SHP77 (cell line): ENCODE measurements at regions not wholly inside any gene's neighbourhood (a gene's known extent, or its start where the extent isn't known, plus 50 kb on each side); places are given as distances from the start of the nearest gene placed in this dataset.

Source experiments
- DNase-seq, 2 experiments: peaks; one replicate each; lab custom pipeline; 2025; lab: John Stamatoyannopoulos, UW

DNA sequence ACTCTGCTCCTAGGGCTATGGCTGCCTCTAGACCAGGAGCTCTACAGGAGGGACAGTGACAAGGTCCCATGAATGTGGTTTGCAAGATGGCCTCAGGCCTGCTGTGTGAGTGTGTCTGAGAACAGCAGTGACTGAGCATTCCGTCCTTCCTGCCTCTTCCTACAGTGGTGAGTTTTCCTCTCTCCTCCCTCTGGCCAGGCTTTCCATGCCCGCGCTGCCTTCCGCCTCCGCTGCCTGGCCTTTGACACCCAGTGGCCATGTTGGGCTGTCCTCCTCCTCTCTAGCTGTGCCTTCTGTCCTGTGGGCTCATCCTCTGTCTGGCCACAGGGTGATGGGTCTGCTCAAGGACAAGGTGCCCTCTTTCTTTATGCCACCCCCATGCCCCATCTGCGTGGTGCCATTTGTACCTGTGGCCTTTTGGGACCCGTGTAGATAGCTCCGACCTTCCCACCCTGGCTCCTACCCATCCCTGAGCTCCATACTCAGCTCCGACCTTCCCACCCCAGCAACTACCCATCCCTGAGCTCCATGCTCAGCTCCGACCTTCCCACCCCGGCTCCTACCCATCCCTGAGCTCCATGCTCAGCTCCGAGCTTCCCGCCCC, 970.4 kb downstream of the BRD1 start:
- DNase-seq, result no peak

DNA sequence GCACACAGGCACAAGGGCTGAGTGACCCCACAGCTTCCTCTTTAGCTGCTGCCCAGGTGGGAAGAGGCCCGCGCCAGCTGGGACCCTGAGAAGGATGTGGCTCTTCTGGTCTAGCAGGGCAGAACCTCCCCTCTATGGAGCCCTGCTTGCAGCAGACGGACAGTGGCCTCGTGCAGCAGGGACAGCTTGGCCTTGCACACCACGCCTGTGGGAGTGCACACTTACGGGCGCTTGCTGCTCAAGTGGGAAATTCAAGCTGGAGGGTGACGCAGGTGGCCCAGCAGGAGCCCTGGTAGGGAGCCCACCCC, 971.4 kb downstream of the BRD1 start:
- no peak for DNase-seq

DNA sequence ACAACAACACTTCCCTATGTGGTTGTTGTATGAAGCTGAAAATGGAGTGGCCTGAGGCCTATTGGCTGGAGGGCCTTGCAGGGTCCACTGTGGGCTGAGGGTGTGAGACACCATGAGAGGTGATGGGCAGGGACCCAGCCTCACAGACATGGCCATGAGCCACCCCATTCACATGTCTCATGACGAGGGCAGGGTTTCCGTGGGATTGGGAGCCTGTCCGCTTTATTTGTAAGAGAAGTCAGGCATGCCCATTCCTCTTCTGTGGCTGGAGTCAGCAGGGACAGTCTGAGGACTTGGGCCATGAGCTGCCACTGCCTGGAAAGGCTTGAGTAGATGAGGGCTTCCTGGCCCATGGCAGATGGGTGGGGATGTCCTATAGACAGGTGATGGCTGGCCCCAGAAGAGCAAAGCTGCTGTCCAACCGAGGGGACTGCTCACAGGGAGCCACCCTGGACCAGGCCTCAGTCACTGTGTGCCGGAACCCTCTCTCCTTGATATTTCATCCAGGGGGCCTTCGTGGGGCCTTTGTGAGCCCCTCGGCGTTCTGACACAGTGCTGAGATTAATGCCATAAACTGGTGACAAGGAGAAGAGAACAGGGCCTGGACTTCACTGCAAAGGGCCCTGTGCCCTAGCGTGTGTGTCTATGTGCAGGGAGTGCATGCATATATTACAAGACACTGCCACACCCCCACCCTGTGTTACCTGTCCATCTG, 971.9 kb downstream of the BRD1 start:
- DNase-seq, result no peak

DNA sequence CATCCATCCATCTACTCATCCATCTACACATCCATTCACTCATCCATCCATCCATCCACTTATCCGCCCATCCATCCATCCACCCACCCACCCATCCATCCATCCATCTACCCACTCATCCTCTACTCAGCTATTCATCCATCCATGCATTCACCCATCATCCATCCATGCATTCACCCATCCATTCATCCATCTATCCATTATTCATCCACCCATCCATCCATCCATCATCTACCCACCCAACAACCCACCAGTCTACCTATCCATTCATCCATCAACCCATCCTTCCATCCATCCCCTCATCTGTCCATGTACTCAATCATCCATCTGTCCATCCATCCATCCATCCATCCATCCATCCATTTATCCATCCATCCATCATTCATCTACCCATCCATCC, 972.7 kb downstream of the BRD1 start:
- DNase-seq, result no peak

DNA sequence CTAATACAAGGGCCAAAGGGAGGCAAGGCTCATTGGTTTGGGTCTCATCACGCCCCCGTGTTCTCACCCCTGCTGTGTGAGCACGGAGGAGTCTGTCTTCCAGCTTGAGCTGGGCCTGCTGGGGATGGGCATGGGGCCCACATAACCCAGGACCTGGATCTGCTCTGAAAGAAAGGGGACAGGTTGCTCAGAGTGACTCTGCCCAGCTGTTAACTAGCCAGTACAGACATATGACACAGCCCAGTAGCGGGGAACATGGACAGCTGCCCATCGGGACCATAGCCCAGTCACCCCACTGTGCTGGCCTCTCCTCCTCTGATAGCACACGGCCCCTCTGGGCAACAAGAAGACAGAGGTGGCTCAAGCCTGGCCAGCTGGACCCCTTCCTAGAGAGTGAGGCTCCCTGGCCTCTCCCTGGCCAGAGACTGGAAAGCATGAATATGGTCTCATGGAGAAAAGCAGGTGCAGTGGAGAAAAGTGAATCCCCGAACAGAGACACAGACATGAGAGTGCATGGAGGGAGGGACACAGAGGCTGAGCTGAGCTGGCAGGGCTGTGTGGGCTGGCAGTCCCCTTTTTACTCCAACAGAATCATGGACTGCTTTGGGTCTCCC, 973.9 kb downstream of the BRD1 start:
- DNase-seq, result no peak

DNA sequence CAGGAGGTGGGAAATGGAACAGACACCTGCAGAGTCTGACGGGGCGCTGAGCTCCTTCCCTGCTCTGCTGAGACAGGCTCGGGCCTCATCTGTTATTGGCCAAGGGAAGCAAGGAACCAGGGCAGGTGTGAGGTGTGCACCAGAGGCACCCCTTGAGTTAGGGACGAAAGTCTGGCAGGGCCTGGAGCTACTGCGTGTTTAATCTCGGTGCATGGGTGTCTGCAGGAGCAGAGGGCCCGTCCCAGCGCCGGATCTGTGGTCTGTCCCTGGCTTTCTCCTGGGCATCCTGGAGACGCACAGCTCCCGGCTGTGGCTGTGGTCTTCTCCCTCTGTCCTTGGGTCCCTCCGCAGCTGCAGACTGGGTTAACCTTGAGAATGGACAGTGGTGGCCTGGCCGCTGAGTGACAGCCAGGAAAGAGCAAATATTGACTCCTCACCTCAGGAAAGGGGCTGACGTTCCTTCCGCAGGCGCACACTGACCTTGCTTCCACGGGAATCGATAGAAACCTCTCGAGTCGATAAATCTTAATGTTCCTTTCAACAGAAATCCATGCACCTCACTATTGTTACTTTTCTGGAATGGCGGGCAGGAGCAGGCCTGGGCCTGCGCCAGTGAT, 975.6 kb downstream of the BRD1 start:
- DNase-seq, result no peak

DNA sequence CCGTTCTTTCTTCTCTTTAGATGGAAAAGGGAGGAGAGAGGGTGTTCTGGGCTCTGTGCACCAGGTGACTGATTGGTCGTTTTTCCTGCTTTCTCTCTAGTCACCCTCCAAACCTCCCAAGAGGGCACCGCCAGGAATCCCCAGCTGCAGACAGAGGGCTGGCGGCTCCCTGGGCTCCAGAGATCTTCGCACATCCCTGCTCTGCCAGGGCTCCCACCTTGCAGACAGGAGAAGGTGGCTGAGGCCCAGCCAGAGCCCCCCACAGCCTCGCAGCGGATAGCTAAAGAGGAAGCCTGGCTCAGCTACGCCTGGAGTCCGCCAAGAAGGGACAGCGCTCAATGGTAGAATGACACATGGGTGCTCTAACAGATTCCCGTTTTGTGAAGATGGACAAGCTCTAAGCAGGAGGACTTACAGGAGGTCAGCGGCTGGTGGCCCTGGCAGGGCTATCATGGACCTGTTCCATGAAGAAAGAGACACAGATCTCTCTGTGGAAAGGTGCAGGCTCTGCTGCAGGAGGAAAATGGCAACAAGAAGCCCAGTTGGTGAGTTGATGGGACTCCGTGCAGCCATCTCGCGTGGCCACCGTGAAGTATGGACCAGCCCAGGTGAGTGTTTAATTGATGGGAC, 976.9 kb downstream of the BRD1 start:
- no peak for DNase-seq

DNA sequence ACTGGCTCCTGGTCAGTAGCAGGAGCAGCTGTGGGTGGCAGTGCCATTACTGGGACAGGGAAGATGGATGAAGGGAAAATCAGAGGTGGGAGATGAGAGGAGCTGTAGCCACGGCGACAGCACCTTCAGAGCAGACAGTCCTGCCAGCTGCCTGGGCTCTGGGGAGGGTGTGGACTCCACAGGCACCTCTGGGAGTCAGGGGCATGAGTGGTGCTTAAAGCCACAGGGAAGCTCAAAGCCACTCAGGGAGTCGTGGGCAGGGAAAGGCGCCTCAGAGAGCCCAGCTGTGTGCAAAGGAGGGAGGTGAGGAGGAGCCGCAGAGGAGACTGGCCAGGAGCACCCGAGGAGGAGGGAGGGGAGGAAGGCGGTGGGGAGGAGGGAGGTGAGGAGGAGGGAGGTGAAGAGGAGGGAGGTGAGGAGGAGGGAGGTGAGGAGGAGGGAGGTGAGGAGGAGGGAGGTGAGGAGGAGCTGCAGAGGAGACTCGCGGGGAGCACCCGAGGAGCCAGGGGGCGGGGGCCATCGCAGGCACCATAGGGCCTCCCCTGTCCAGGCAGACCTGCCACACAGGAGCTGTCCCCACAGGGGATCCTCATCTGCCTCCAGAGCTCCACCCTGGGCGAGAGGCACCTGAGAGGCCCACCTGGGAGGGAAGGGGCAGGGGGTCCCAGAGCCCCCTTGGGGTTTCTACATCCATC, 977.6 kb downstream of the BRD1 start:
- DNase-seq, result no peak

DNA sequence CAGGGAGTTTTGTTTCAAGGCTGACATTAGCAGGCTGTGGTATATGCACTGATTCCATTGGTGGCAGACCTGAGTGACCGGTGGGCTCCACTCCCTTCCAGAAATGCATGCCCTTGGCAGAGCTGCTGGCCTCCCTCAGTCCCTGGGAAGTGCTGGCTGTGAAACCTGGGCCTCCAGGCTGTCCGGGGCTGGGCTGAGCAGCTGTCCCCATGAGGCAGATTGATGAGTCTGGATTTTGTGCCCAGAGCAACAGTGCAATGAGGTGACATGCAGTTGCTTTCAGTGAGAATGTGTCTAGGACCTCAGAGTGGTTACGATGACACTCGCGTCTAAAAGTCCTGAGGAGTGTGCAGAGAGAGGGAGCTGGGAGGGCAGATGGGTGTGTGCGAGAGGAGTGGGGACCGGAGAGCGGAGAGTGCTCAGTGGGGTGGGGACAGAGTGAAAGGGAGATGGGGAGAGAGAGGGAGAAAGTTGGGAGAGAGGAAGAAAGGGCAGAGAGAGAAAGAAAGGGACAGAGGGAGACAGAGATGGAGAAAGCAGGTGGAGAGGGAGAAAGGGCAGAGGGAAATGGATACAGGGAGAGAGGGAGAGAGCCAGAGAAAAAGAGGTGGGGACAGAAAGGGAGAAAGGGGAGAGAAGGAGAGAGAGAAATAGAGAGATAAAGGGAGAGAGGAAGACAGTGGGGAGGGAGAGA, 978.3 kb downstream of the BRD1 start:
- DNase-seq, result no peak

DNA sequence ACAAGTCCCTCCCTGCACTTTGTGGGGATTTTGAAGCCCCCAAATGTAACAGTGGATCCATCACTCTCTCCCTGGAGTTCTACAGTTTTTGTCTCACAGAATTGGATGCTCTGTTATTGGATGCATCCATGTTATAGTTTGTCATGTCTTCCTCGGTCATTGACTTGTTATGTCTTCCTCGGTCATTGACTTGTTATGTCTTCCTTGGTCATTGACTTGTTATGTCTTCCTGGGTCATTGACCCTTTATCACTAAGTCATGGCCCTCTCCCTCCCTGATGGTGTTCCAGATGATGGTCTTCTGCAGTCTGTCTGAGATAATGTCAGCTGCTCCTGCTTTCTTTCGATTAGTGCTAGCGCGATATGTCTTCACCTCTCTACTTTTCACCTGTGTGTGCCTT, 981.5 kb downstream of the BRD1 start:
- no peak for DNase-seq

DNA sequence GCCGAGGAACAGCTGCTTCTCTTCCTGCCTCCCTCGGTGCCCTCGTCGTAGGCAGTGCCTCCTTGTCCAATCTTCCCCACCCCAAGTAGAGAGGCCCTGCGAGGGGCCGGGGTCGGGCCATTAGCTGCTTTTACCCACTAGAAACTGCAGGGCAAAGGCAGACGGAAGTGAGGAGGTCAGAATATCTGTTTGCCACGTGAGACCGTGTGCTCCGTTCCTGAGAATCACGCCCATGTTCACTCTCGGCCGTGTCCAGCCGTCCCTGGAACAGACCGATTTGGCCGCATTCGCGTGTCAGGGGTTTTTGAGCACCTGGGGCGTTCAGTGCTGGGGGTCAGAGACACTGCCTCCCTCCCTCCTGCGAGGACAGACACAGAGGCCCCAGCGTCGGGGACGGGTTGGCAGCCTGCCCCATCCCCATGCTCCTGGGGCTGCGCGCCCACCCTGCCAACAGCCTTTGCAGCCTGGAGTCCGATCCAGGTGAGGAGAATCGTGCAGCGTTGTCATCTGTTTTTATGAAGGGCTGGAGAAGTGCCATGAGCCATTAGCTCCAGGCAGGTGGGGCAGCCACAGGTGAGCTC, 982.2 kb downstream of the BRD1 start:
- DNase-seq, result no peak

DNA sequence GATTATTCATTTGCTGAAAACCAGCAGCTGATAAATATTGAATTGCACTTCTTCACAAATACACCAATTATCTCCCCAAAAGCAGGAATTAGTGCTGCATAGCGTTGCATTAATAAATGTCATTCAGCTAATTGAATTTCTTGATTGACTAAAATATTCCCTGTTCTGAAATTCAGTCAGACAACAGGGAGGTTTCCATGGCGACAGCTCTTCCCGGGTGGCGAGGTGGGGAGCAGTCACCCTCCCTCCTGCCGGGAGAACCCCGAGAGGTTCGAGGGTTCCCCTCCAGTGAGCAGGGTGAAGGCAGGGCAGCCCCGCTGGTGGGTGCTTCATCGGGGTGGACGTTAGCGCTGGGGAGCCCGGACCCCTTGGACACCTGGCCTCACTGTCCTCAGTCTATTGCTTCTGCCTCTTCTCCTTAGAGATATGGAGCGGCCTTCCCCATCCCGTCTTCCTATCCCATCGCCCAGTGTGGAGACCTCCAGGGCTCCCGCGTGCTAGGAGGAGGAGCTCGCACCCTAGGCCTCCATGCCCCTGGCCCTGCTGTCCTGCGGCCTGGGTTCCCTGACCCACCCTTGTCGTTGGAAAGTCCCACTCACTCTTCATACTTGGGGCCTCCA, 983.5 kb downstream of the BRD1 start:
- no peak for DNase-seq

DNA sequence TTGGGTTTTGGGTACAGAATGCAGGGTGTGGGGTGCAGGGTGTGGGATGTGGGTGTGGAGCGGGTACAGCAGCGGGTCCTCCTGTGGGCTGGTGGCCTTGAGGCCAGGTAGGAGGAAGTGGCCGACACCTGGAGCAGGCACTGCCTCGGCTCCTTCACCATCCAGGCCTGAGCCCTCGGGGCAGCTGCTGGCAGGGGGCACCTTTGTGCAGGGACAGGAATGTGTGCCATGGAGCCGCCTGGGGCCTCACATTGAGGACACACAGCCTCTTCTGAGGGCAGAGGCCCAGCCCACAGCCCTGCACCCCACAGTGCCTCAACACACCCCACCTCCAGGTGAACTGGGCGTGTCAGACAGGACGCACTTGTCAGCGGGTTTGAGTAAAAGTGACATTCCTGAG, 984.0 kb downstream of the BRD1 start:
- no peak for DNase-seq

DNA sequence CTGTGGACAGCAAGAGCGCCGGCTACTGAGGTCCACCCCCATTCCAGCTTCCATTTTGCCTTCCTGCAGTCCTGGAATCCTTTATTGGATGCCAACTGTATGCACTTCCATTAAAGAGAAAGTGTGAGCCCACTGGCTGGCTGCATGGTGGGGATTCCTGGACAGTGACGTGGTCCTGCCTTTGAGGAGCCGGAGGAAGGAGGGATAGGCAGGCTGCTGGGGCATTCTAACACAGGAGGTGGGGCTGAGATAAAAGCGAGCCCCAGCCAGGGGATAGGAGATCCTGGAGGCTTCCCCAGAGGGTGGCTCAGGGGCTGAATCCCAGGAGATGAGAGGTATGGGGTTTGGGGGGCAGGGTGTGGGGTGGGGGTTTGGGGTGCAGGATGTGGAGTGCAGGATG, 984.7 kb downstream of the BRD1 start:
- DNase-seq, result no peak

DNA sequence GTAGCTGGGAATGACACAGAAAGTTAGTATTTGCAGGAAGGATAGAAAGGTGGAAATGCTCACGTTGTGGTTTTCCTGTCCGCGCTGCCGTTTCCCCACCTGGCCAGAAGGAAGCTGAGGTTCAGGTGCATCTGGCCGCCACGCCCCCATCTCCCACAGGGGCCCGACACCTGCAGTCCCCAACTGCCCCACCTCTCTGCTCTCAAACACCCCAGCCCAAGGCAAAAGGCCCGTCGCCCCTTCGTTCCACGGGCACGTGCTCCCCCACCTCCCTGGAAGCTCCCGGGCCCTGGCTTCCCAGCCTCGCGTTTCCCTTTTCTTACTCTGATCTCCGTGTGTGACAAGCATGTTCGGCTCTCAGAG, 985.1 kb downstream of the BRD1 start:
- DNase-seq, result no peak

DNA sequence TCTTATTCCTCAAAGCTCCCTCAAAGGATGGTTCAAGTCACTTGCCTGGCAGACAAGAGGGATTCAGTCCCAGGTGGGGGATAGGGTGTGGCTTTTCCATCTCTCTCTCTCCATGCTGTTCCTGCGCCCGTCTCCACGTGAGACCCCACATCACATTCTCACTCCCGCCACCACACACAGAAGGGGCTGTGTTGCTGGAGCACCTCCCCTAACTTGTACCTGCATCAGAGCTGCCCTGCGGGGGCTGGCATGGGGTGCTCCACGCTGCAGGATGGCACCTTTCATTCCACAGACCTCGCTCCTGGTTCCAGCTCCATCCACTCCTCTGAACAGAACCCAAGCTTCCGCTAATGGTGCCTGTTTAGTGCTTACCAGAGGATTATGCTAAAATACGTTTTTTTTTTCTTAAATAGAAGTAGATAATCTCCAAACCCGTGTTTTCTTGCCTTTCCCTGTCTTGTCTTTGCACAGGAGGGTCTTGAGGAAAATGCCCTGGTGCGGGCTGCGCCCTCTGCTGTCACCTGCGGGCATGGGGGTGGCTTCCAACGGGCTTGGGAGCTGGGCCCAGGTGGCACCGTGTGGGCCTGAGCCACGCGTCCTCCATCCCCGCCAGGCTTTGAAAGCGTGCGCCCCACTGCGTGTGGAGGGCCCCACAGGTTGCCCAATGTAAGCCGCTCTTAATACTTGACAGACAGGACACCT, 985.6 kb downstream of the BRD1 start:
- no peak for DNase-seq

DNA sequence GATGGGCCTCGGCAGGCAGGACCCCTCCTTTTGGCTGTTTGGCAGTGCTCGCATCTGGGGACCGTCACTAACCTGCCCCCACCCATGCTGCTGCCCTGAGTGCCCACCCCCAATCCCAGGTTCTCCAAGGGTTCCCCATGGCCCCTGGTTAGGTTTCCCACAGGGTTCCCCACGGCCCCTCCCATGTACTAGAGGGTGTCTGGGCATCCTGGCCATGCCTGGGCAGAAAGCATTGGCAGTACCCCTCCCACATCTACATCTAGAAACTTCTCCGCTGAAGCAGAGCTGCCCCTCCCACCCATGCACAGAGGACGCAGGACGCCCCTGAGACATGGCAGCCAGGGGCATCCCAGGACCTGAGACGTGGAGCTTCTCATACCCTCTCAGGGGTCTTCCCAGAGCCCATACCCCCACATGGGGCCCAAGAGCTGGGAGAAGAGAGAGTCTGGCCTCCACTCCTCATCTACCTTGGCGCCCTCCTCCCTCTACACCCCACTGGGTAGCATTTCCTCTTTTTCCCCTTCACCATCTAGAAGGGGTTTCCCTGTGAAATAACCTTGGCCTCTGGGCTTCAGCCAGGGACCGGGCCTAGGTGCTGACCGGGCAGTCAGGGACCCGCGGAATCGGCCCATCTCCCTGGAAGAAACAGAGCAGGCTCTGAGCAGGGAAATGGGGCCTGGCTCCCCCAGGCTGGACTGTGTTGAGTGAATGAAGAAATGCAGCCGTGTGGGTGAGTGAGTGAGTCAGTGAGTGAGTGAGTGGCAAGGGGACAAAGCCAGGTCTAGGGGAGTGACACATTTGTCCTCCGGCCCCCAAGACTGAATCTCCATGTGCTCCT, 987.3 kb downstream of the BRD1 start:
- no peak for DNase-seq

DNA sequence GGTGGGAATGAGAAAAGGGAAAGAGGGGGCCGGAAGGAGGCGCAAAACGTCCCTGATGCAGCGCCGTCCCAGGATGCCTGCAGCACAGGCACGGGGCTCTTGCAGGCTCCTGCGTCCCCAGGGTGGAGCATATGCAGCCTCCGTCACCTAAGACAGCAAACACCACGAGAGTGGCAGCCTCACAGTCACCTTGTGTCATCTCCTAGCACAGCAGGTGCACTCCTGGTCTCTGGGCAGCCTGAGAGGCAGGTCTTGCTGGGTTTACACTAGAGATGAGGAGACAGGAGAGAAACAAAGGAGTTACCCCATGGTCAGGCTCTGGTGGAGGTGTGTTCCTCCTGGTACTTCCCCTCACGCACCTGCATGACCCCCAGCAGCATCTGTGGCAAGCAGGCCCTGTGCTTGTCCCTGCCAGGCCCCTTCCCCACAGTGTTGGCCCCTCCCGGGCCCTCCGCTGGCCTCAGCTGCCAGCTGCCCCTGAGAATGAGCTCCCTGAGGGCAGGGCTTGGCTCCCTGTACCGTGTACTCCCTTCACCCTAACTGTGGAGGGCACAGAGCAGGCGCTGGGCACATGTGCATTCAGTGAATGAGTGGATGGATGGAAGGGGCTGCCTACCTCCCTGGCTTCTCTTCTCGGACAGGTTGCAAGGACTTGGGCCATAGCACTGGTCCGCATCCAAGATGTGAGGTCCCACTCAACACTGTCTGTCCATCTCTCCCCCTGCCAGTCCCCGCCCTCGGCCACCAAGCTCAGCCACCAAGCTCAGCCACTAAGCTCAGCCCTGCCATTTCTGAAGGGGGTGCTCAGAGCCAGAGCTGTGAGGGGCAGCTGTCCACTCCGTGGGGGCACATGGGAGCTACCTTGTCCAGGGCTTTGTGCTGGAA, 988.6 kb downstream of the BRD1 start:
- no peak for DNase-seq
